Psoas muscle (tissue), 7 donors: ENCODE measurements at regions not wholly inside any gene's neighbourhood (a gene's known extent, or its start where the extent isn't known, plus 50 kb on each side); places are given as distances from the start of the nearest gene placed in this dataset.

ENCODE experiments used
- ATAC-seq, 4 donors: fragments of 200-7000 bp; cut with Tn5 transposase; one replicate each; pipeline ENCODE4 v1.9.1; 2020; ENCODE audit warnings: moderate library complexity in 3 of 4, mild to moderate bottlenecking in 2 of 4
- DNase-seq, 2 donors: peaks; one replicate each; pipeline ENCODE4 v3.0.0-alpha.2; 2020
- H3K27ac ChIP-seq: fragments of 200-600 bp; one replicate; pipeline ENCODE4 v1.8.0; 2022
- H3K27me3 ChIP-seq, 3 donors: fragments of 200-600 bp in 1 of 3; one replicate each; pipeline versions ENCODE4 v1.6.1 to v1.8.0; 2013 to 2022; ENCODE audit warnings: low read length in 2 of 3, mild to moderate bottlenecking in 2 of 3, moderate library complexity in 1 of 3; ENCODE audit not compliant: insufficient read depth in 3 of 3
- H3K36me3 ChIP-seq, 2 donors: fragments of 200-600 bp in 1 of 2; one replicate each; pipeline versions ENCODE4 v1.6.1 to v1.8.0; 2013 to 2022; ENCODE audit warnings: low read depth in 1 of 2, mild to moderate bottlenecking in 1 of 2, moderate library complexity in 1 of 2; ENCODE audit not compliant: insufficient read depth in 1 of 2
- H3K4me1 ChIP-seq: fragments of 200-600 bp; one replicate; pipeline ENCODE4 v1.8.0; 2022
- H3K4me3 ChIP-seq: fragments of 200-600 bp; one replicate; pipeline ENCODE4 v1.8.0; 2022; ENCODE audit warnings: mild to moderate bottlenecking
- H3K9me3 ChIP-seq: fragments of 200-600 bp; one replicate; pipeline ENCODE4 v1.8.0; 2022
- CTCF ChIP-seq: fragments of 200-600 bp; IDR thresholded peaks from one replicate; pipeline ENCODE4 v1.8.0; 2022; ENCODE audit warnings: antibody characterized with exemption
- WGBS, 3 donors: extraction: QIAGEN DNeasy Blood & Tissue Kit; methylation state at CpG; one replicate each; pipeline versions ENCODE4 v1.1.6 to v1.1.7; 2013; 5-methylcytosine and 5-hydroxymethylcytosine counted together
- intact Hi-C, 2 donors: fragments of 100-400 bp; cut with DNase I; formaldehyde crosslinking; loops; one replicate each; pipeline versions ENCODE4 v1.11.0 to v1.14.2; 2022
- donor health status: healthy with polysubstance abuse.
- donor health status: DM: no; HTN: no; CAD: no; lungs with moderate emphysema.
- donor health status: Bipolar disorder and iron deficiency.
- donor health status: healthy.
- donor health status: DM: yes; HTN: yes; CAD: no.
- donor health status: DM: no; HTN: no; CAD: no.
- donor health status: DM: yes; HTN: yes; CAD: no.

DNA sequence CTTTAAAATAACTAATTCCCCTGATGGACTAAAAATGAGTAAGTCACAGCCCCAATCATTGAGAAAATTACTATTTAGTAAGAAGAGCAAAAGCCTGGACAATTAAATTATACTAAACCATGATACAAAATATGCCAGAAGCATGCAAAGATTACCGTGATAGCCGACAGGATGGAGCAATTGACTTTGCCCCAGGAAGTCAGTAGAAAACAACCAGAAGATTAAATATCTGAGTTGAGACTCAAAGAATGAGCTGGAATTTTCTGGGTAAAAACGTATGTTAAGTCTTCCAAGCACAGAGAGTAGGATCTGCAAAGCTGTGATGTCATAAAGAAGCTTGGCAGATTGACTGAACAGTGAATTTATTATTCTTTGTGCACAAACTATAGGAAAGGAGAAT is 816.1 kb upstream of the TENM3 start:
- H3K4me1 ChIP-seq = no peaks in the 10 kb centered on the region
- WGBS, 3 donors = 26 to 34% (median 33%) methylated on average over 3 of the region's 3 CpGs
- no peak for TF ChIP-seq CTCF

GRCh38 chr4:181431006-181431405 is 812.2 kb upstream of the TENM3 start:
- Histone ChIP-seq H3K36me3 (no peaks in the 10 kb centered on the region), H3K27ac (no peak overlapping the region)
- no peak for ATAC-seq

More for the DNA sequence above, 816.1 kb upstream of the TENM3 start:
- no peak overlapping the region for H3K4me3 ChIP-seq
- DNase-seq (no peak), ATAC-seq (no peak)
- no peak overlapping the region for H3K27ac ChIP-seq
- intact Hi-C loops = no loop called here
- H3K27me3 ChIP-seq = no peaks in the 10 kb centered on the region
- H3K36me3 ChIP-seq = no peaks in the 10 kb centered on the region
- H3K9me3 ChIP-seq = no peaks in the 10 kb centered on the region

GRCh38 chr4:181431661-181432060 is 811.5 kb upstream of the TENM3 start:
- ATAC-seq (no peak), DNase-seq (no peak)
- no peaks in the 10 kb centered on the region for H3K4me1 ChIP-seq
- no peaks in the 10 kb centered on the region for H3K36me3 ChIP-seq
- H3K4me3 ChIP-seq = no peak overlapping the region
- TF ChIP-seq CTCF = no peak
- WGBS, 3 donors = 74 to 82% (median 75%) methylated on average over 3 of the region's 3 CpGs
- H3K27me3 ChIP-seq = no peaks in the 10 kb centered on the region
- no peak overlapping the region for H3K27ac ChIP-seq
- intact Hi-C loops = no loop called here
- no peaks in the 10 kb centered on the region for H3K9me3 ChIP-seq

More at GRCh38 chr4:181431006-181431405, 812.2 kb upstream of the TENM3 start:
- no peaks in the 10 kb centered on the region for H3K9me3 ChIP-seq
- WGBS, 3 donors = 40 to 61% (median 41%) methylated on average over 1 of the region's 1 CpG
- no peak overlapping the region for H3K4me3 ChIP-seq
- no peaks in the 10 kb centered on the region for H3K27me3 ChIP-seq
- intact Hi-C loops = no loop called here
- H3K4me1 ChIP-seq = no peaks in the 10 kb centered on the region
- DNase-seq = no peak
- TF ChIP-seq CTCF = no peak

GRCh38 chr4:181432335-181432734 is 810.9 kb upstream of the TENM3 start:
- Histone ChIP-seq H3K27me3 (no peaks in the 10 kb centered on the region), H3K9me3 (no peaks in the 10 kb centered on the region), H3K27ac (no peak overlapping the region), H3K4me3 (no peak overlapping the region), H3K4me1 (no peaks in the 10 kb centered on the region), H3K36me3 (no peaks in the 10 kb centered on the region)
- TF ChIP-seq CTCF = no peak
- intact Hi-C loops = no loop called here
- DNase-seq = no peak
- ATAC-seq = no peak
- 45 to 52% (median 49%) methylated on average over 6 of the region's 6 CpGs for WGBS, 3 donors

DNA sequence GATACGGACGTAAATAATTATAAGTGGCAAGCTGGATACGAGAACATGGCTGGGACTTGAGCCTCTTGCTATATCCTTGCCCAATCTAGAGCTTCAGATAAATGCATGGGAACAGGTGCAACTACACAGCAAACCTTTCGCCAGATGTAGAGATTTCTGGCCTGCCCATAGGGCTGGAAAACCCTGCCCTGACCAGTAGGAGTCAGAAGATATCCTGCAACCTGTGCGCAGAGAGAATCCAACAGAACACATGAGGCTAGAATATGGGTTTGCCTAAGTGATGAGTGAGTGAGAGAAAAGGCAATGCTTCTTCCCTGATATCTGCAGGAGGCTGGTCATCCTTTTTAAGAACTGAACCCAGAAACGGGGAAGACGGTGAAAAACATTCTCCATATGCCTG is 805.3 kb upstream of the TENM3 start:
- intact Hi-C loops = no loop called here
- Histone ChIP-seq H3K36me3 (no peaks in the 10 kb centered on the region), H3K4me1 (no peaks in the 10 kb centered on the region), H3K9me3 (no peaks in the 10 kb centered on the region), H3K4me3 (no peak overlapping the region), H3K27ac (no peak overlapping the region), H3K27me3 (peaks cover 0 to 3% (median 0%) of the 10 kb centered on the region in 3 donors)
- DNase-seq (no peak), ATAC-seq (no peak)
- no peak for TF ChIP-seq CTCF
- WGBS, 3 donors = 78 to 85% (median 79%) methylated on average over 7 of the region's 7 CpGs
